ENCODE measurements at regions not wholly inside any gene's neighbourhood (a gene's known extent, or its start where the extent isn't known, plus 50 kb on each side); places are given as distances from the start of the nearest gene placed in this dataset.

- no peak overlapping the region for H3K4me3 Mint-ChIP-seq
- H3K27me3 Mint-ChIP-seq: no peaks in the 10 kb centered on the region
- ATAC-seq: no peak
- H3K36me3 Mint-ChIP-seq: no peaks in the 10 kb centered on the region
- H3K4me1 Mint-ChIP-seq: no peaks in the 10 kb centered on the region
- peaks cover 14% of the 10 kb centered on the region for H3K9me3 Mint-ChIP-seq
- H3K27ac Mint-ChIP-seq: no peak overlapping the region
Observed at GRCh38 chr6:109271622-109272021, 110.6 kb downstream of the CD164 start.

- ATAC-seq: no peak
- no peak overlapping the region for H3K27ac Mint-ChIP-seq
Observed at GRCh38 chr6:109269953-109270517, 112.2 kb downstream of the CD164 start.

GRCh38 chr6:109269057-109269456 lies 113.2 kb downstream of the CD164 start:
- no peaks in the 10 kb centered on the region for H3K36me3 Mint-ChIP-seq
- peaks cover 14% of the 10 kb centered on the region for H3K9me3 Mint-ChIP-seq
- H3K4me3 Mint-ChIP-seq: no peak overlapping the region
- peaks cover 5% of the 10 kb centered on the region for H3K27me3 Mint-ChIP-seq
- ATAC-seq: no peak
- H3K27ac Mint-ChIP-seq: no peak overlapping the region
- H3K4me1 Mint-ChIP-seq: peaks cover 3% of the 10 kb centered on the region

More at GRCh38 chr6:109269953-109270517, 112.2 kb downstream of the CD164 start:
- Mint-ChIP-seq H3K9me3 (peaks cover 14% of the 10 kb centered on the region), H3K36me3 (no peaks in the 10 kb centered on the region), H3K4me3 (no peak overlapping the region), H3K4me1 (no peaks in the 10 kb centered on the region), H3K27me3 (no peaks in the 10 kb centered on the region)

- Mint-ChIP-seq H3K27ac (no peak overlapping the region), H3K36me3 (no peaks in the 10 kb centered on the region), H3K27me3 (peaks cover 19% of the 10 kb centered on the region), H3K9me3 (peaks cover 12% of the 10 kb centered on the region), H3K4me1 (peaks cover 5% of the 10 kb centered on the region), H3K4me3 (no peak overlapping the region)
- ATAC-seq: no peak
Observed at GRCh38 chr6:109265530-109265929, 116.7 kb downstream of the CD164 start.

- no peak overlapping the region for H3K27ac Mint-ChIP-seq
- peaks cover 8% of the 10 kb centered on the region for H3K9me3 Mint-ChIP-seq
- peak; percentile 24 for ATAC-seq
- no peak overlapping the region for H3K4me3 Mint-ChIP-seq
- no peaks in the 10 kb centered on the region for H3K36me3 Mint-ChIP-seq
- H3K27me3 Mint-ChIP-seq: peaks cover 19% of the 10 kb centered on the region
- H3K4me1 Mint-ChIP-seq: peaks cover 5% of the 10 kb centered on the region
Observed at GRCh38 chr6:109263873-109264700, 118.2 kb downstream of the CD164 start.

GRCh38 chr6:109262261-109262660 lies 120.0 kb downstream of the CD164 start:
- Mint-ChIP-seq H3K27ac (no peak overlapping the region), H3K9me3 (peaks cover 3% of the 10 kb centered on the region), H3K4me1 (peaks cover 5% of the 10 kb centered on the region), H3K4me3 (no peak overlapping the region), H3K36me3 (no peaks in the 10 kb centered on the region), H3K27me3 (peaks cover 19% of the 10 kb centered on the region)
- ATAC-seq: no peak

- Mint-ChIP-seq H3K27ac (no peak overlapping the region), H3K4me1 (peaks cover 5% of the 10 kb centered on the region), H3K27me3 (peaks cover 19% of the 10 kb centered on the region), H3K4me3 (no peak overlapping the region), H3K9me3 (no peaks in the 10 kb centered on the region), H3K36me3 (no peaks in the 10 kb centered on the region)
- ATAC-seq: no peak
Observed at GRCh38 chr6:109261811-109262210, 120.5 kb downstream of the CD164 start.

- ATAC-seq: no peak
- Mint-ChIP-seq H3K36me3 (no peaks in the 10 kb centered on the region), H3K27me3 (peaks cover 19% of the 10 kb centered on the region)
Observed at GRCh38 chr6:109260701-109261100, 121.6 kb downstream of the CD164 start.

GRCh38 chr6:109260126-109260525 lies 122.1 kb downstream of the CD164 start:
- no peak overlapping the region for H3K27ac Mint-ChIP-seq
- H3K9me3 Mint-ChIP-seq: no peaks in the 10 kb centered on the region
- H3K36me3 Mint-ChIP-seq: no peaks in the 10 kb centered on the region
- no peak for ATAC-seq
- H3K4me3 Mint-ChIP-seq: no peak overlapping the region
- H3K4me1 Mint-ChIP-seq: peaks cover 5% of the 10 kb centered on the region
- H3K27me3 Mint-ChIP-seq: peaks cover 19% of the 10 kb centered on the region

More at GRCh38 chr6:109260701-109261100, 121.6 kb downstream of the CD164 start:
- H3K9me3 Mint-ChIP-seq: no peaks in the 10 kb centered on the region
- H3K4me3 Mint-ChIP-seq: no peak overlapping the region
- peaks cover 5% of the 10 kb centered on the region for H3K4me1 Mint-ChIP-seq
- no peak overlapping the region for H3K27ac Mint-ChIP-seq

GRCh38 chr6:109258129-109258528 lies 124.1 kb downstream of the CD164 start:
- no peaks in the 10 kb centered on the region for H3K4me1 Mint-ChIP-seq
- no peaks in the 10 kb centered on the region for H3K36me3 Mint-ChIP-seq
- H3K4me3 Mint-ChIP-seq: no peak overlapping the region
- H3K9me3 Mint-ChIP-seq: no peaks in the 10 kb centered on the region
- ATAC-seq: no peak
- peaks cover 5% of the 10 kb centered on the region for H3K27me3 Mint-ChIP-seq
- H3K27ac Mint-ChIP-seq: no peak overlapping the region

GRCh38 chr6:109257494-109257893 lies 124.8 kb downstream of the CD164 start:
- no peaks in the 10 kb centered on the region for H3K27me3 Mint-ChIP-seq
- no peaks in the 10 kb centered on the region for H3K9me3 Mint-ChIP-seq
- H3K36me3 Mint-ChIP-seq: no peaks in the 10 kb centered on the region
- ATAC-seq: no peak
- no peak overlapping the region for H3K4me3 Mint-ChIP-seq
- no peak overlapping the region for H3K27ac Mint-ChIP-seq
- H3K4me1 Mint-ChIP-seq: no peaks in the 10 kb centered on the region

- Mint-ChIP-seq H3K27ac (no peak overlapping the region), H3K4me1 (no peaks in the 10 kb centered on the region), H3K9me3 (no peaks in the 10 kb centered on the region), H3K36me3 (no peaks in the 10 kb centered on the region), H3K27me3 (peaks cover 5% of the 10 kb centered on the region), H3K4me3 (no peak overlapping the region)
- ATAC-seq: no peak
Observed at GRCh38 chr6:109255946-109256640, 126.2 kb downstream of the CD164 start.

GRCh38 chr6:109255087-109255486 lies 127.2 kb downstream of the CD164 start:
- ATAC-seq: no peak
- no peaks in the 10 kb centered on the region for H3K9me3 Mint-ChIP-seq
- H3K4me1 Mint-ChIP-seq: no peaks in the 10 kb centered on the region
- no peak overlapping the region for H3K4me3 Mint-ChIP-seq
- no peaks in the 10 kb centered on the region for H3K36me3 Mint-ChIP-seq
- H3K27ac Mint-ChIP-seq: no peak overlapping the region
- H3K27me3 Mint-ChIP-seq: peaks cover 7% of the 10 kb centered on the region

- Mint-ChIP-seq H3K36me3 (no peaks in the 10 kb centered on the region), H3K4me3 (no peak overlapping the region)
Observed at GRCh38 chr6:109253366-109253765, 128.9 kb downstream of the CD164 start.

GRCh38 chr6:109252261-109253041 lies 129.8 kb downstream of the CD164 start:
- H3K4me1 Mint-ChIP-seq: no peaks in the 10 kb centered on the region
- H3K36me3 Mint-ChIP-seq: no peaks in the 10 kb centered on the region
- no peaks in the 10 kb centered on the region for H3K9me3 Mint-ChIP-seq
- ATAC-seq: no peak
- no peak overlapping the region for H3K4me3 Mint-ChIP-seq
- H3K27me3 Mint-ChIP-seq: peaks cover 7% of the 10 kb centered on the region
- no peak overlapping the region for H3K27ac Mint-ChIP-seq

More at GRCh38 chr6:109253366-109253765, 128.9 kb downstream of the CD164 start:
- Mint-ChIP-seq H3K27ac (no peak overlapping the region), H3K9me3 (no peaks in the 10 kb centered on the region), H3K27me3 (peaks cover 7% of the 10 kb centered on the region), H3K4me1 (no peaks in the 10 kb centered on the region)
- ATAC-seq: no peak

All from stimulated activated memory B cell treated with anti-CD40 and anti-IgM and Interleukin-4, amounts not matched to agents 10 μg/mL and 1 μg/mL and 100 μg/mL, for 72 hours (primary cell).